HG03571 (cell line): ENCODE measurements at regions not wholly inside any gene's neighbourhood (a gene's known extent, or its start where the extent isn't known, plus 50 kb on each side); places are given as distances from the start of the nearest gene placed in this dataset.

Source experiments
- ATAC-seq: cut with Tn5 transposase; IDR thresholded peaks from one replicate; pipeline ENCODE4 v1.9.1; 2021; ENCODE audit not compliant: unreplicated experiment

DNA sequence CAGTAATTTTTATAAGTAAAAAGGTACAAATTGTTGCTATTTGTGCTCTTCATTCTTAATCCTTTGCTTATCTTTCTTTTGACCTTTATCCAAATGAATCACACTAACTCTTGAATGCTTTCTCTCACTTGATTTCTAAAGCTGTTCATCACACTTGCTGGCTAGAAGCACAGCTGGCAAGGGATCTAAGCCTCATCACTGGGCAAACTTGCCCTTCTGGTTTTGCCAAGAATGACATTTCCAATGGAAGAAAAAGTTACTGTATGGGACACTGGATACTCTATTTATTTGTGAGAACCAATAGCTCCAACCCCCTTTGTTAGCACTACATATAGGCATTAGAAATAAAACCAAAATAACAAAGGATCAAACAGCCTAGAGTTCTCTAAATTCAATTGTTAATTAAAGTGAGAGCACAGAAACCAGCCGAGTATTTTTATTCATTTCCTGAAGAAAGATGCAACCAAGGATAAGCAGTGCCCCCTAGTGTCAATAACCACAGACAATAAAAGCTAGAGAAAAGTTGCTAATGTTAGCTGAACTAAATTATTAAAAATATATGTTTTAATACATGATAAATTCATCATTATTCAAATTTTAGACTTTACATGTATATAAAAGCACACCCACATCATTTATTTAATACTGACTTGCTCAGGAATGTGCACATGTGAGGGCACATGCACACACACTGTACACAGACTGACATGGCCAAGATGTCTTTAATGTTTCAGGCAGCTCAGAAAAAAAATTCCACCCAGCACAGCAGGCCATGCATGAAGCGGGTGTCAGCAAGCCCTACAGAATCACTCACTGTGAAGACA is 59.8 kb upstream of the POU5F2 start:
- ATAC-seq, result no peak

DNA sequence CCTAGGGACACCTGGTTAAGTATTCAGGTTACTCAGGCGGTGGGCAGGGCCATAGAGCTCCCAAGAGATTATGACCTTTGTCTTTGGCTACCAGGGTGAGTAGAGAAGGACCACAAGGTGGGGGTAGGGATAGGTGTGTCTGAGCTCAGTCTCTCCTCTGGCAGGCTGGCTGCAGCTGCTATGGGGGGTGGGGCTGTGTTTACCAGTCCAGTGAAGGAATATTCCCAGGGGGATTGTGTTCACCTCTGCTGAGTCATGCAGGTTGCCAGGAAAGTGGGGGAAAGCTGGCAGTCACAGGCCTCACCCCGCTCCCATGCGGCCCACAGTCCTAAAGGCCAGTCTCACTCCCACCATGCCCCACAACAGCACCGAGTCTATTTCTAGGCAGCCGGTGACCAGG is 53.6 kb upstream of the POU5F2 start:
- ATAC-seq, result no peak

DNA sequence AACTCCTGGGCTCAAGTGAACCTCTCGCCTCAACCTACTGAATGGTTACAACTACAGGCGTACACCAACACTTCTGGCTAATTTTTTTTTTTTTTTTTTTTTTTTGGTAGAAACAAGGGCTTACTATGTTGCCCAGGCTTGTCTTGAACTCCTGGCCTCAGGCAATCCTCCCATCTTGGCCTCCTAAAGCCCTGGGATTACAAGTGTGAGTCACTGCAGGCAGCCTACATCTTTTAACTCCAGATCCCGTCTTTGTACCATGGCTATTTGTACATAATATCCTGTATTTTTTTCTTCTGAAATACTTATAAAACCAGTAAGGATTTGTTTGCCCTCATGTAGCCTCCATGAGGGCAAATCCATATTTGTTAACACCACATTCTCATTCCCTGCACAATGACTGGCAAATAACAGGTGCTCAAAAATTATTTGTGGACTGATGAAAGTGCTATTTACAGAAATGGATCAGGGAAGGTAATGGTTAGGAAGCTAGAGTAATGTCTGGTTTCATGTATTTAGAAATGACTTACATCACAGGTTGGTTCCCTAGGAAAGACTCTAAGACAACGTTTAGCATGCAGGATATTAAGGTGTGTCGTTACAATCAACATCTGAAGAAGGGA is 51.9 kb upstream of the POU5F2 start:
- no peak for ATAC-seq

DNA sequence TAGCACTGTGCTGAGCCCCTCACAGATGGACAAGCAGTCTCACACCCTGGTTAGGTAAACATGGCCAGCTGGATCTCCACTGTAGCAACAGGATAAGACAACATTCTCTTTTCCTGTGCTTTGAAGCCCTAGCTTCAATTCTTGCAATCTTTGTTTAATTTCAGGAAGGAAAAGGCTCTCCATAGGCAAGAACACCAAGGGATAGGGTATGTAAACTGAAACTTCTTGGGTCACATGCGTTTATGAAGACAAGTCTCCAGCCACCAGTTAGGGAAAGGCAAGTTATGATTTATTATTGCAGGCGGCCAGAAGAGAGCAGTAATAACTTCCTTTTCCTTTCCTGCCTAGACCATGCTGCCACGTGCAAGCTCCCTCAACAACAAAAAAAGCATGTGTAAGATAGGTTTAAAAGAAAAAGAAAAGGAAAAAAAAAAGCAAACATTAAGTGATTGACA is 50.1 kb upstream of the POU5F2 start:
- ATAC-seq, result no peak
